ENCODE measurements at regions not wholly inside any gene's neighbourhood (a gene's known extent, or its start where the extent isn't known, plus 50 kb on each side); places are given as distances from the start of the nearest gene placed in this dataset.
"Not testable (repeated sequence)": the region's sequence is repeated elsewhere in the genome, so short reads cannot be mapped to it uniquely, and the experiment has no call there.

- Mint-ChIP-seq H3K9me3 (peaks cover 11% of the 10 kb centered on the region), H3K4me1 (peaks cover 19% of the 10 kb centered on the region), H3K4me3 (no peak overlapping the region), H3K36me3 (ENCODE audit: low read depth) (peaks cover 12% of the 10 kb centered on the region), H3K27ac (no peak overlapping the region), H3K27me3 (ENCODE audit: insufficient read depth, low read depth, poor library complexity) (no peaks in the 10 kb centered on the region)
- ATAC-seq (no peak), DNase-seq (ENCODE audit: low spot score) (no peak)
- Histone ChIP-seq H3K27me3 (ENCODE audit: insufficient read depth) (no peaks in the 10 kb centered on the region), H3F3A (replicated peaks; ENCODE audit: low read depth) (no peaks in the 10 kb centered on the region), H3K79me2 (replicated peaks; ENCODE audit: insufficient read depth) (no peaks in the 10 kb centered on the region), H3K4me1 (ENCODE audit: insufficient read depth) (no peaks in the 10 kb centered on the region), H3K36me3 (ENCODE audit: insufficient read depth) (no peaks in the 10 kb centered on the region), H3K4me2 (no peak overlapping the region), H3K27ac (ENCODE audit: low read depth) (no peak overlapping the region), H3K9me2 (ENCODE audit: insufficient read depth) (no peaks in the 10 kb centered on the region), H4K20me1 (replicated peaks; ENCODE audit: insufficient read depth) (no peaks in the 10 kb centered on the region), H2AFZ (no peak overlapping the region), H3K4me3 (no peak overlapping the region)
- TF ChIP-seq ZNF331 (CRISPR knock-in tag; IDR thresholded peaks at IDR 0.05; ENCODE audit: low read depth) (no peak), EZH2phosphoT487 (IDR thresholded peaks at IDR 0.05; ENCODE audit: unreplicated experiment) (no peak), ZNF114 (CRISPR knock-in tag; IDR thresholded peaks at IDR 0.05) (no peak), ETS1 (IDR thresholded peaks at IDR 0.05) (no peak), EZH2 (IDR thresholded peaks at IDR 0.05; ENCODE audit: low read depth, unreplicated experiment) (no peak), CTCF (conservative IDR thresholded peaks at IDR 0.05; ENCODE audit: low read depth in 2 of 2) (no peak)
Observed at GRCh38 chr10:45555795-45556194, 116.8 kb downstream of the ZFAND4 start.

- not testable (repeated sequence) for H3K36me3 ChIP-seq (ENCODE audit: insufficient read depth); H2AFZ ChIP-seq; ATAC-seq; DNase-seq (ENCODE audit: low spot score); H3K27ac Mint-ChIP-seq; H3K4me1 ChIP-seq (ENCODE audit: insufficient read depth); H3K4me3 Mint-ChIP-seq; H3K79me2 ChIP-seq (replicated peaks; ENCODE audit: insufficient read depth); H3K27me3 Mint-ChIP-seq (ENCODE audit: insufficient read depth, low read depth, poor library complexity); H4K20me1 ChIP-seq (replicated peaks; ENCODE audit: insufficient read depth); H3K4me3 ChIP-seq; H3K9me3 Mint-ChIP-seq; H3F3A ChIP-seq (replicated peaks; ENCODE audit: low read depth); H3K4me2 ChIP-seq; H3K27me3 ChIP-seq (ENCODE audit: insufficient read depth); H3K27ac ChIP-seq (ENCODE audit: low read depth); H3K9me2 ChIP-seq (ENCODE audit: insufficient read depth); H3K36me3 Mint-ChIP-seq (ENCODE audit: low read depth)
- peaks cover 19% of the 10 kb centered on the region for H3K4me1 Mint-ChIP-seq
Observed at GRCh38 chr10:45555332-45555731, 117.2 kb downstream of the ZFAND4 start.

DNA sequence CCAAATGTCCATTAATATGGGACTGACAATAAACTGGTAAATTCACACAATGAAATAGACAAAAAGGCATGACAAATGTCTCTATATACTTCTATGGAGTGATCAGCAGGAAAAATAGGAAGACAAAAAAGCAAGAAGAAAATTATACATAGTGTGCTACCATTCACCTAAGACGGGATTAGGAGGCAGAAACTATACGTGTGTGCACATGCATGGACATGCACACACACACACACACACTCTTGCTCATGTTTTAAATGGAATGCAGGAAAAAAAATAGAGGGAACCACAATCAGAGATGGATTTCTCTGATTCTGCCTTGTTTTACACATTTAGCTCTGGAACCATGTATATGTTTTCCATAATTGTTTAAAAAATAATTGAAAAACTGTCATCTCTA is 119.0 kb downstream of the ZFAND4 start:
- H3K4me2 ChIP-seq, result no peak overlapping the region
- ATAC-seq (no peak), DNase-seq (ENCODE audit: low spot score) (no peak)

More for the DNA sequence above, 119.0 kb downstream of the ZFAND4 start:
- Histone ChIP-seq H3K27ac (ENCODE audit: low read depth) (no peak overlapping the region), H3K4me3 (no peak overlapping the region), H3K4me1 (ENCODE audit: insufficient read depth) (no peaks in the 10 kb centered on the region), H4K20me1 (replicated peaks; ENCODE audit: insufficient read depth) (no peaks in the 10 kb centered on the region), H3K36me3 (ENCODE audit: insufficient read depth) (no peaks in the 10 kb centered on the region), H2AFZ (no peak overlapping the region), H3K79me2 (replicated peaks; ENCODE audit: insufficient read depth) (no peaks in the 10 kb centered on the region), H3F3A (replicated peaks; ENCODE audit: low read depth) (no peaks in the 10 kb centered on the region), H3K27me3 (ENCODE audit: insufficient read depth) (no peaks in the 10 kb centered on the region), H3K9me2 (ENCODE audit: insufficient read depth) (no peaks in the 10 kb centered on the region)
- Mint-ChIP-seq H3K27ac (no peak overlapping the region), H3K27me3 (ENCODE audit: insufficient read depth, low read depth, poor library complexity) (no peaks in the 10 kb centered on the region), H3K9me3 (no peaks in the 10 kb centered on the region; the same call in 2 of the 3 replicates), H3K36me3 (ENCODE audit: low read depth) (no peaks in the 10 kb centered on the region), H3K4me3 (no peak overlapping the region), H3K4me1 (peaks cover 19% of the 10 kb centered on the region)
- no peak for TF ChIP-seq ZNF114 (CRISPR knock-in tag; IDR thresholded peaks at IDR 0.05)
